ENCODE measurements at regions not wholly inside any gene's neighbourhood (a gene's known extent, or its start where the extent isn't known, plus 50 kb on each side); places are given as distances from the start of the nearest gene placed in this dataset.

DNA sequence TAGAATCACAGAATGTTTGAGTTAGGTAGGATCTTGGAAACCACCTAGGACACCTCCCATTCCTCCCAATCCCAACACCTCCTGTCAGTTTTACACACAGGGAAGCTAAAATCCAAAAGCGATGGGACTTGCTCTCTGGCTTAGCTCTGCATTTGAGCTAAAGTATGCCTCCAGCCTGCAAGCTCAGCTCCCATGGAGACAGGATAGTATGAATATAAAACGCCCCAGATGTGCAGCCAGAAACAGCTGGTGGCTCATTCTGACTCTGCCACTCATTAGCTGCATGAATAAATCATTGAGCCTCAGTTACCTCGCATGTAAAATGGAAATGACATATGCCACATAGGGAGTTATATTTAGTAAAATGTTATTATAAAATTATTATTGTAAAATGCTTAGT, 336.0 kb downstream of the SUCLA2 start:
- no peak overlapping the region for H3K27ac ChIP-seq (ENCODE audit: low read length)
- no peaks in the 10 kb centered on the region for H3K4me1 ChIP-seq (ENCODE audit: control insufficient read depth, low read depth, low read length)
- no peak overlapping the region for H3K4me3 ChIP-seq (ENCODE audit: low read length)
- no peaks in the 10 kb centered on the region for H3K9me3 ChIP-seq (ENCODE audit: control insufficient read depth, low read depth, low read length)
- H3K27me3 ChIP-seq (ENCODE audit: control insufficient read depth, insufficient read depth, low read length) = no peaks in the 10 kb centered on the region
- no peak overlapping the region for H3K9ac ChIP-seq (ENCODE audit: low read length)
- H3K36me3 ChIP-seq (ENCODE audit: control insufficient read depth, low read depth, low read length) = no peaks in the 10 kb centered on the region

GRCh38 chr13:47661076-47661475, 340.0 kb downstream of the SUCLA2 start:
- Histone ChIP-seq H3K36me3 (ENCODE audit: control insufficient read depth, low read depth, low read length) (no peaks in the 10 kb centered on the region), H3K27me3 (ENCODE audit: control insufficient read depth, insufficient read depth, low read length) (no peaks in the 10 kb centered on the region), H3K4me3 (ENCODE audit: low read length) (no peak overlapping the region), H3K4me1 (ENCODE audit: control insufficient read depth, low read depth, low read length) (no peaks in the 10 kb centered on the region), H3K9ac (ENCODE audit: low read length) (no peak overlapping the region), H3K27ac (ENCODE audit: low read length) (no peak overlapping the region), H3K9me3 (ENCODE audit: control insufficient read depth, low read depth, low read length) (no peaks in the 10 kb centered on the region)

GRCh38 chr13:47656651-47657050, 344.4 kb downstream of the SUCLA2 start:
- Histone ChIP-seq H3K4me3 (ENCODE audit: low read length) (no peak overlapping the region), H3K27me3 (ENCODE audit: control insufficient read depth, insufficient read depth, low read length) (no peaks in the 10 kb centered on the region), H3K9me3 (ENCODE audit: control insufficient read depth, low read depth, low read length) (no peaks in the 10 kb centered on the region), H3K9ac (ENCODE audit: low read length) (no peak overlapping the region), H3K27ac (ENCODE audit: low read length) (no peak overlapping the region), H3K36me3 (ENCODE audit: control insufficient read depth, low read depth, low read length) (no peaks in the 10 kb centered on the region), H3K4me1 (ENCODE audit: control insufficient read depth, low read depth, low read length) (no peaks in the 10 kb centered on the region)

DNA sequence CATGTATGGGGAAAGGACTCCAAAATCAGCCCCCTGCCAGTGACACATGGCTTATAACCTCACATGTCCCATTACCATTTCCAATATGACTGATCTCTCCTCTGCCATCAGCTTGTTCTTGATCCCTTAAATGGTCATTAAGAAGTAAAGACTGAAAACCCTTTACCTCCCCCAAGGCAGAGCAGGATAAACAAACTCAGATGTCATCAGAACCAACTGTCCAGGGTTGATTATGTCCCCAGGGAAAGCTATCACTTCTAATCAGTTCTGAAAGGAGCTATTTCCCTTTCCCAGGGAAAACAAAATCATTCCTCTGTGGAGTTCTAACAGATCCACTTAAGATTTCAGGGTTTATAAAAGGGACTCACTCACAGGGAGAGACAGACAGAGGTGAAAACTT, 350.9 kb downstream of the SUCLA2 start:
- H3K9me3 ChIP-seq (ENCODE audit: control insufficient read depth, low read depth, low read length) = no peaks in the 10 kb centered on the region
- no peak overlapping the region for H3K4me3 ChIP-seq (ENCODE audit: low read length)
- no peak overlapping the region for H3K27ac ChIP-seq (ENCODE audit: low read length)
- H3K36me3 ChIP-seq (ENCODE audit: control insufficient read depth, low read depth, low read length) = no peaks in the 10 kb centered on the region
- H3K4me1 ChIP-seq (ENCODE audit: control insufficient read depth, low read depth, low read length) = no peaks in the 10 kb centered on the region
- H3K9ac ChIP-seq (ENCODE audit: low read length) = no peak overlapping the region
- H3K27me3 ChIP-seq (ENCODE audit: control insufficient read depth, insufficient read depth, low read length) = no peaks in the 10 kb centered on the region

- no peak overlapping the region for H3K27ac ChIP-seq (ENCODE audit: low read length)
- H3K27me3 ChIP-seq (ENCODE audit: control insufficient read depth, insufficient read depth, low read length) = no peaks in the 10 kb centered on the region
- H3K9ac ChIP-seq (ENCODE audit: low read length) = no peak overlapping the region
- H3K9me3 ChIP-seq (ENCODE audit: control insufficient read depth, low read depth, low read length) = no peaks in the 10 kb centered on the region
- no peaks in the 10 kb centered on the region for H3K36me3 ChIP-seq (ENCODE audit: control insufficient read depth, low read depth, low read length)
- no peaks in the 10 kb centered on the region for H3K4me1 ChIP-seq (ENCODE audit: control insufficient read depth, low read depth, low read length)
- no peak overlapping the region for H3K4me3 ChIP-seq (ENCODE audit: low read length)
Measured at GRCh38 chr13:47647001-47647400, 354.1 kb downstream of the SUCLA2 start.

DNA sequence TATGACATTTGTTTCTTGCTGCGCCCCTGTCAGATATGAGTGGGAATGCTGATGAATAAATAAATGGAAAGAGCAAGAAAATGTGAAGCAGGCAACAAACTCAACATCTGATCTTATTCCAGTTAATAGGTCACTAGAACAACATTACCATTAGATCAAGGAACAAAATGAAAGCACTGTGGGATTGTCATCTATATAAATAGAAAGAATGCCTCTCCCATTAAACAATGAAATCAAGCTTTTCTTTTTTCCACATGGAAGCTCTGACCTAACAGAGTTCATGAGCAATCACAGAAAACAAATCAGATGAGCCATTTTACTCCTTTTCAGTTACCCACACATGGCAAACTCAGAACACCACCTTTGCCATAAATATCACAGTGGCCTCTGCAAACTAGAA, 354.8 kb downstream of the SUCLA2 start:
- Histone ChIP-seq H3K27ac (ENCODE audit: low read length) (no peak overlapping the region), H3K9ac (ENCODE audit: low read length) (no peak overlapping the region), H3K4me3 (ENCODE audit: low read length) (no peak overlapping the region), H3K27me3 (ENCODE audit: control insufficient read depth, insufficient read depth, low read length) (no peaks in the 10 kb centered on the region), H3K4me1 (ENCODE audit: control insufficient read depth, low read depth, low read length) (no peaks in the 10 kb centered on the region), H3K36me3 (ENCODE audit: control insufficient read depth, low read depth, low read length) (no peaks in the 10 kb centered on the region), H3K9me3 (ENCODE audit: control insufficient read depth, low read depth, low read length) (no peaks in the 10 kb centered on the region)

- Histone ChIP-seq H3K4me1 (ENCODE audit: control insufficient read depth, low read depth, low read length) (no peaks in the 10 kb centered on the region), H3K27me3 (ENCODE audit: control insufficient read depth, insufficient read depth, low read length) (no peaks in the 10 kb centered on the region), H3K9me3 (ENCODE audit: control insufficient read depth, low read depth, low read length) (no peaks in the 10 kb centered on the region), H3K4me3 (ENCODE audit: low read length) (no peak overlapping the region), H3K36me3 (ENCODE audit: control insufficient read depth, low read depth, low read length) (no peaks in the 10 kb centered on the region), H3K27ac (ENCODE audit: low read length) (no peak overlapping the region), H3K9ac (ENCODE audit: low read length) (no peak overlapping the region)
Measured at GRCh38 chr13:47639738-47640447, 361.2 kb downstream of the SUCLA2 start.

DNA sequence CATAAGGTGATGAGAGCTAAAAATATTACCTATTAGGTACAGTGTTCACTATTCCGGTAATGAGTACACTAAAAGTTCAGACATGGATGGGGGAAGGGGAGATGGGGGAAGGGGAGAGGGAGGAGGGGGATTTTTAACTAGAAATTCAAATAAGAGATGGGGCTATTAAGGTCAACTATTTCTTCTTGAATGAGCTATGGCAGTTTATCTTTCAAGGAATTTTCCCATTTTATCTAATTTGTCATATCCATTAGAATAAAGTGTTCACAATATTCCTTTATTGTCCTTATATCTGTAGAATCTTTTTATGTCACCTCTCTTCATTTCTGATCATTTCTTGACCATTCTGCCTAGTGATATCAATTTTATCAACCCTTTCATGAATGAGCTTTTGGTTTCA, 362.4 kb downstream of the SUCLA2 start:
- H3K4me3 ChIP-seq (ENCODE audit: low read length) = no peak overlapping the region
- H3K27ac ChIP-seq (ENCODE audit: low read length) = no peak overlapping the region
- no peaks in the 10 kb centered on the region for H3K27me3 ChIP-seq (ENCODE audit: control insufficient read depth, insufficient read depth, low read length)
- no peak overlapping the region for H3K9ac ChIP-seq (ENCODE audit: low read length)
- H3K4me1 ChIP-seq (ENCODE audit: control insufficient read depth, low read depth, low read length) = no peaks in the 10 kb centered on the region
- H3K36me3 ChIP-seq (ENCODE audit: control insufficient read depth, low read depth, low read length) = no peaks in the 10 kb centered on the region
- no peaks in the 10 kb centered on the region for H3K9me3 ChIP-seq (ENCODE audit: control insufficient read depth, low read depth, low read length)

GRCh38 chr13:47632311-47632710, 368.8 kb downstream of the SUCLA2 start:
- Histone ChIP-seq H3K9ac (ENCODE audit: low read length) (no peak overlapping the region), H3K36me3 (ENCODE audit: control insufficient read depth, low read depth, low read length) (no peaks in the 10 kb centered on the region), H3K27me3 (ENCODE audit: control insufficient read depth, insufficient read depth, low read length) (no peaks in the 10 kb centered on the region), H3K27ac (ENCODE audit: low read length) (no peak overlapping the region), H3K9me3 (ENCODE audit: control insufficient read depth, low read depth, low read length) (no peaks in the 10 kb centered on the region), H3K4me3 (ENCODE audit: low read length) (no peak overlapping the region), H3K4me1 (ENCODE audit: control insufficient read depth, low read depth, low read length) (peaks cover 6% of the 10 kb centered on the region)

- Histone ChIP-seq H3K4me3 (ENCODE audit: low read length) (no peak overlapping the region), H3K9me3 (ENCODE audit: control insufficient read depth, low read depth, low read length) (no peaks in the 10 kb centered on the region), H3K9ac (ENCODE audit: low read length) (no peak overlapping the region), H3K36me3 (ENCODE audit: control insufficient read depth, low read depth, low read length) (no peaks in the 10 kb centered on the region), H3K27ac (ENCODE audit: low read length) (no peak overlapping the region), H3K4me1 (ENCODE audit: control insufficient read depth, low read depth, low read length) (peaks cover 6% of the 10 kb centered on the region), H3K27me3 (ENCODE audit: control insufficient read depth, insufficient read depth, low read length) (no peaks in the 10 kb centered on the region)
Measured at GRCh38 chr13:47628666-47629065, 372.4 kb downstream of the SUCLA2 start.

DNA sequence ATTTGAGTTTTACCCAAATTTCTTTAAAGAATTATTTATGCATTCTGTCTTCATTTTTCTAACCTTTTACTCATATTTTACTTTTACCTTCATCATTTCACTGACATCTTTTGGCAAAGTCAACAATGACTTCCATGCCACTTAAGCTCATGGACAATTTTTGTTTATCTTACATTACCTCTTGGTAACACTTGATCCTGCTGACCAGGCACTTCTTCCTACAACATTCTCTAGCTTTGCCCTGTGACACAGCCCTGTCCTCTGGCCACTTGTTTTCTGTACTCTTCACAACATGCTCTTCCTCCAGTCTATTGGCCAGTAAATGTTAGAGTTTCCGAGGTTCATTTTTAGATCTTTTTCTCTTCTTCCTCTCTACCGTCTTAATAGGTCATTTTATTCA, 377.2 kb downstream of the SUCLA2 start:
- H3K36me3 ChIP-seq (ENCODE audit: control insufficient read depth, low read depth, low read length) = no peaks in the 10 kb centered on the region
- no peak overlapping the region for H3K9ac ChIP-seq (ENCODE audit: low read length)
- no peak overlapping the region for H3K27ac ChIP-seq (ENCODE audit: low read length)

GRCh38 chr13:47621931-47622330, 379.1 kb downstream of the SUCLA2 start:
- Histone ChIP-seq H3K9ac (ENCODE audit: low read length) (no peak overlapping the region), H3K9me3 (ENCODE audit: control insufficient read depth, low read depth, low read length) (peaks cover 5% of the 10 kb centered on the region), H3K27me3 (ENCODE audit: control insufficient read depth, insufficient read depth, low read length) (no peaks in the 10 kb centered on the region), H3K4me1 (ENCODE audit: control insufficient read depth, low read depth, low read length) (no peaks in the 10 kb centered on the region), H3K27ac (ENCODE audit: low read length) (no peak overlapping the region), H3K36me3 (ENCODE audit: control insufficient read depth, low read depth, low read length) (no peaks in the 10 kb centered on the region), H3K4me3 (ENCODE audit: low read length) (no peak overlapping the region)

More for the DNA sequence above, 377.2 kb downstream of the SUCLA2 start:
- Histone ChIP-seq H3K27me3 (ENCODE audit: control insufficient read depth, insufficient read depth, low read length) (no peaks in the 10 kb centered on the region), H3K4me1 (ENCODE audit: control insufficient read depth, low read depth, low read length) (no peaks in the 10 kb centered on the region), H3K9me3 (ENCODE audit: control insufficient read depth, low read depth, low read length) (no peaks in the 10 kb centered on the region), H3K4me3 (ENCODE audit: low read length) (no peak overlapping the region)

All from iPS-18a (cell line).